Common myeloid progenitor, CD34-positive (primary cell): ENCODE measurements at regions not wholly inside any gene's neighbourhood (a gene's known extent, or its start where the extent isn't known, plus 50 kb on each side); places are given as distances from the start of the nearest gene placed in this dataset.

Source experiments
- CTCF ChIA-PET: fragments of 350-600 bp; sonication (Branson Sonifier 250); formaldehyde crosslinking; loops from one replicate; lab custom pipeline; 2021; ENCODE audit warnings: antibody characterized with exemption; lab: Charles Lee
- POLR2A ChIA-PET: fragments of 350-600 bp; sonication (Branson Sonifier 250); formaldehyde crosslinking; loops from one replicate; lab custom pipeline; 2021; ENCODE audit warnings: antibody characterized with exemption; lab: Charles Lee
- DNase-seq, 3 donors: peaks; one replicate each; pipeline versions ENCODE4 v3.0.0 to v3.0.0-alpha.2; 2013
- H3K27ac ChIP-seq, 2 experiments: 1 replicate in 1 of 2; 2 replicates in 1 of 2; pipeline ENCODE4 v1.7.0; 2013; ENCODE audit warnings: inconsistent platforms in 2 of 2, low read length in 2 of 2, mild to moderate bottlenecking in 2 of 2, low read depth in 1 of 2, moderate library complexity in 1 of 2; ENCODE audit not compliant: severe bottlenecking in 2 of 2, insufficient read depth in 1 of 2, poor library complexity in 1 of 2
- H3K27me3 ChIP-seq, 5 experiments: replicated peaks in 2 of 5; 1 replicate in 3 of 5; 2 replicates in 2 of 5; pipeline versions ENCODE4 v1.6.1 to v1.7.0; 2013; ENCODE audit warnings: low read length in 4 of 5, mild to moderate bottlenecking in 2 of 5, moderate library complexity in 2 of 5, inconsistent platforms in 1 of 5; ENCODE audit not compliant: insufficient read depth in 5 of 5, control insufficient read depth in 4 of 5
- H3K36me3 ChIP-seq, 4 experiments: 1 replicate in 2 of 4; 2 replicates in 2 of 4; pipeline versions ENCODE4 v1.6.1 to v1.7.0; 2013; ENCODE audit warnings: low read length in 3 of 4, control low read depth in 1 of 4, mild to moderate bottlenecking in 1 of 4; ENCODE audit not compliant: control insufficient read depth in 4 of 4, insufficient read depth in 4 of 4
- H3K4me1 ChIP-seq, 4 experiments: 1 replicate in 3 of 4; 2 replicates in 1 of 4; pipeline versions ENCODE4 v1.6.1 to v1.7.1; 2013; ENCODE audit warnings: low read length in 3 of 4, mild to moderate bottlenecking in 3 of 4, control low read depth in 1 of 4, inconsistent platforms in 1 of 4, moderate library complexity in 1 of 4; ENCODE audit not compliant: control insufficient read depth in 4 of 4, insufficient read depth in 4 of 4; ENCODE audit errors: control extremely low read depth in 1 of 4
- H3K4me3 ChIP-seq, 7 experiments: 1 replicate in 4 of 7; 2 replicates in 3 of 7; pipeline versions ENCODE4 v1.5.1 to v1.7.0; 2013; ENCODE audit warnings: mild to moderate bottlenecking in 7 of 7, low read length in 6 of 7, moderate library complexity in 6 of 7, inconsistent platforms in 2 of 7, low read depth in 2 of 7, control low read depth in 1 of 7; ENCODE audit not compliant: insufficient read depth in 4 of 7, control insufficient read depth in 1 of 7; ENCODE audit errors: extremely low read depth in 1 of 7
- H3K9me3 ChIP-seq, 5 experiments: 1 replicate in 4 of 5; 2 replicates in 1 of 5; pipeline versions ENCODE4 v1.6.1 to v1.7.1; 2013; ENCODE audit warnings: low read length in 4 of 5, mild to moderate bottlenecking in 2 of 5, inconsistent platforms in 1 of 5, low read depth in 1 of 5, moderate library complexity in 1 of 5; ENCODE audit not compliant: control insufficient read depth in 4 of 5, insufficient read depth in 2 of 5; ENCODE audit errors: control extremely low read depth in 1 of 5
- WGBS: methylation state at CpG from one replicate; pipeline ENCODE4 v1.1.5; 2013; ENCODE audit not compliant: insufficient coverage; 5-methylcytosine and 5-hydroxymethylcytosine counted together

DNA sequence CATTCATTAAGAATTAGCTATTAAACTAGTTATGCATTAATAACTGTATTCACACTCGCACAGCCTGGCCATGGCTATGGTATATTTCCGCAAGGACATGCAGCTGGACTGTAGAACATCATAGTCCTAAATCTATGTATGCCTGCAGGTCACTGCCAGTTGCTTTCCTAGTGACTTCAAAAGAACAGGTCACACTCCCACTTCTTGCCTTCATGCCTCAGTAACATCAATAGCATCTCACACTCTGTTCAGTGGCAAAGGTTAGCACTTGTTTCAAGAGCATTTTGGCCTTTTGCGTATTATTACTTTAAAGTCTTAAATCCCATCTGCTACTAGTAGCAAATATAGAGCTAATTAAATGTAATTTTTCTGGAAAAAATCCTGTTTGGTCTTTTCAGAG, 131.4 kb upstream of the DCC start:
- H3K36me3 ChIP-seq, result no peaks in the 10 kb centered on the region
- H3K9me3 ChIP-seq, result no peaks in the 10 kb centered on the region
- no peaks in the 10 kb centered on the region for H3K27me3 ChIP-seq
- ChIA-PET CTCF (interaction anchor here (1.2 kb wide), 1 partner anchor 10 kb away, joined by 3 read pairs; no protein-coding TSS in a partner anchor), POLR2A (no interaction called here)
- H3K4me3 ChIP-seq, result no peak overlapping the region
- no peaks in the 10 kb centered on the region for H3K4me1 ChIP-seq
- no peak overlapping the region for H3K27ac ChIP-seq
- 100% methylated on average over 1 of the region's 3 CpGs for WGBS
- DNase-seq, result no peak

DNA sequence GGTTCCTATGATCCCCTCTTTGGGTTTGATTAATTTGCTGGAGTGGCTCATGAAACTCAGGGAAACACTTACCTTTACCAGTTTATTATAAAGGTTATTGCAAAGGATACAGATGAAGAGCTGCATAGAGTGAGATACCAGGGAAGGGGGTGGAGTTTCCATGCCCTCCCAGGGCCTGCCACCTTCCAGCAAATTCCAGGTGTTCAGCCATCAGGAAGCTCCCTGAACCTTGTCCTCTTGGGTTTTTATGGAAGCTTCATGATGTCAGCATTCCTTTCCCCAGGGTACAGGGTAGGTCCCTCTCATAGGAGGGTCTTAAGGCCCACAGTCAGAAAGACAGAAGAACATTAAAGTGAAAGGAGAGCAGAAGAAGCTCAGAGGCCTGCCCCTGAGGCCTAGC, 123.9 kb upstream of the DCC start:
- CTCF ChIA-PET, result no interaction called here
- no peak for DNase-seq

DNA sequence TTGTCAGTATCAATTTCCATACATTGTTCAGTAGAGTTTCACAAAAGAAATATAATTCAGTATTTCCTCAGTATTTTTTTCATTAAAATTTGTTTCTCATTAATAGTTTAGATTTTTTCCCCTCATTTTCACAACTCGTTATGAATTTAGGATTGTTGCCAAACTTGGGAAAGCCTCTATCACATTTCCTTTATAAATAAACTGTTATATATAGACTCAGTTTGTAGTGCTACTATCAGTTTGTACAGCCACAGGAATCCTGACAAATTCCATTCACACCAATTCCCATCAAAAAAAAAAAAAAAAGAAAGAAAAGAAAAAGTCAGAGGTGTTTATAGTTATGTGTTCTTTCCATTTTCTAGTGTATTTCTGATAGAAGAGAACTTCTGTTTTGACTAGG, 123.3 kb upstream of the DCC start:
- WGBS, result no CpG with 5 or more reads among the region's 1 CpG

More for the DNA sequence above, 123.9 kb upstream of the DCC start:
- H3K4me3 ChIP-seq, result no peak overlapping the region
- no peaks in the 10 kb centered on the region for H3K4me1 ChIP-seq
- H3K9me3 ChIP-seq, result no peaks in the 10 kb centered on the region
- H3K27me3 ChIP-seq, result no peaks in the 10 kb centered on the region
- H3K36me3 ChIP-seq, result no peaks in the 10 kb centered on the region
- POLR2A ChIA-PET, result no interaction called here
- H3K27ac ChIP-seq, result no peak overlapping the region

DNA sequence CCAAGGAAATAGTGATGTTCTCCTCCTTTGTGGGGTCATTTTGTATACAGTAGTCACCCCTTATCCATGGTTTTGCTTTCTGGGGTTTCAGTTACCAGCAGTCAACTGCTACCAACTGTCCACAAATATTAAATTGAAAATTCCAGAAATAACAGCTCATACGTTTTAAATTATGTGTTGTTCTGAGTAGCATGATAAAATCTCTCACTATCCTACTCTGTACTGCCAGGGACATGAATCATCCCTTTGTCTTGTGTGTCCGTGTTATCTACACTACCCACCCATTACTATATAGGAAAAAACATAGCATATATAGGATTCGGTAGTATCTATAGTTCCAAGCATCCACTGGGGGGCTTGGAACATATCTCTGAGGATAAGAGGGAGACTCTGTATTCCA, 120.9 kb upstream of the DCC start:
- Histone ChIP-seq H3K4me3 (no peak overlapping the region), H3K4me1 (no peaks in the 10 kb centered on the region), H3K27ac (no peak overlapping the region), H3K27me3 (no peaks in the 10 kb centered on the region), H3K9me3 (no peaks in the 10 kb centered on the region), H3K36me3 (no peaks in the 10 kb centered on the region)
- no CpG with 5 or more reads among the region's 3 CpGs for WGBS
- ChIA-PET CTCF (interaction anchor here (1.3 kb wide), 1 partner anchor 11 kb away, joined by 3 read pairs; no protein-coding TSS in a partner anchor), POLR2A (no interaction called here)
- no peak for DNase-seq

More for the DNA sequence above, 123.3 kb upstream of the DCC start:
- Histone ChIP-seq H3K4me1 (no peaks in the 10 kb centered on the region), H3K36me3 (no peaks in the 10 kb centered on the region), H3K27me3 (no peaks in the 10 kb centered on the region), H3K27ac (no peak overlapping the region), H3K9me3 (no peaks in the 10 kb centered on the region), H3K4me3 (no peak overlapping the region)
- ChIA-PET CTCF (no interaction called here), POLR2A (no interaction called here)
- DNase-seq, result no peak

DNA sequence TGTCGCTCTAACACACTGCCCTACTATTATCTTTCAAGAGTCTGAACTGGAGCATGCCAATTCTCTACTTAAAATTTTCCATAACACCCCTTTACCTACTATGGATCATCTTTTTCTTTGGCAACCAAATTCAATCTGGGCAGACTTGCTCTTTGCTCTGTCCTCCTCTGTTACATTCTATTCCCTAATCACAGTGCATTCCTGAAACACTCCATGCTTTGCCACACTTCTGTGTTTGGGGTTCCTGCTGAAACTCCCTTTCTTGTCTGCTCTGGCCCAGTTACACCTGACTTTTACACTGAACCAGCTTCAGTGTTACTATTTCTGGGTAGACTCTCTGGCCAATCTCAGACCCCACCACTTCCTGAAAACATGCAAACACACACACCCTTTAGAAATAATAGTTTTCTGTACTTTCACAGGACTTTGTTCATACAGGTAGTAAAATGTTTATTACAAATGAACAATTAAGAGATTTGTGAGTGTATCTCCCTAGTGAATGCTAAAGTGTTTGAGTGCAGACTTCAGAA, 119.9 kb upstream of the DCC start:
- DNase-seq, result no peak
- Histone ChIP-seq H3K4me3 (no peak overlapping the region), H3K36me3 (no peaks in the 10 kb centered on the region), H3K27me3 (no peaks in the 10 kb centered on the region), H3K27ac (no peak overlapping the region), H3K4me1 (no peaks in the 10 kb centered on the region), H3K9me3 (no peaks in the 10 kb centered on the region)
- ChIA-PET CTCF (no interaction called here), POLR2A (no interaction called here)
- WGBS, result 100% methylated on average over 1 of the region's 1 CpG

DNA sequence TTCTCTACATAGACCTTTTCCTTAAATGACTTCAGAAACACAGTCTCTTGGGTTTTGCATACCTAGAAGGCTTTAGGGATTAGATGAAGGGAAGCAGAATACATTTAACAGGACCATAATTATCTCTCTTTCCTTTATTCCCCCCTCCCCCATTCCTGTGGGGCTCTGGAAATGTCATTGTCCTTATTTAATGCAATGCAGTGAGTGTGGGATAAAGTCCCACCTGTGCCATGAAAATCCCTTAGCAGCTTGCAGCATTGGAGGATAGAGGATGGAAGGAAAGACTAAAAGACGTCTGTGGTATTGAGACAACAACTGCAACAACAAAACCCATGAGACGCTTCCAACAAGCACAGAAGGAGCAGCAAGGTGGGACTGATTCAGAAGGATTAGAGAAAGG, 117.8 kb upstream of the DCC start:
- Histone ChIP-seq H3K27ac (no peak overlapping the region), H3K9me3 (no peaks in the 10 kb centered on the region), H3K4me1 (no peaks in the 10 kb centered on the region), H3K27me3 (no peaks in the 10 kb centered on the region), H3K4me3 (no peak overlapping the region), H3K36me3 (no peaks in the 10 kb centered on the region)
- DNase-seq, result no peak
- POLR2A ChIA-PET, result no interaction called here
- no CpG with 5 or more reads among the region's 2 CpGs for WGBS
- CTCF ChIA-PET, result no interaction called here

DNA sequence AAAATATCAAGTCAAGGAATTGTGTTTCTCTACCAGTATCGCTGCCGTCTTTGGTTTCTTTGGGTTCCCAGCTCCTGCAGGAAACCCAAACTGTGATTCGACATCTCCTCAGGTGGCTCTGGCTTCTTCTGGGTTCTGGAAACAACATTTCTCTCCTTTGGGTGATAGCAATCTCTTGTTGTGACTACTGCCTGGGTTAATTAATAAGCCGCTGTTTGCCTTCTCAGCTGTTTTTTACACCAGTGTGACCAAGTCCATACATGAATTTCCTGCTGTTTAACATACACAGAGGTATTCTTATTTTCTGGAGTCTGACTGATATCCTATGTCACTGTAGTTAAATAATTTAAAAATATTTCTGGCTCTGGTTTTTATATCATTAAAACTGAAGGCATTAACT, 112.5 kb upstream of the DCC start:
- ChIA-PET POLR2A (no interaction called here), CTCF (no interaction called here)
- H3K4me3 ChIP-seq, result no peak overlapping the region
- no peaks in the 10 kb centered on the region for H3K4me1 ChIP-seq
- no peaks in the 10 kb centered on the region for H3K9me3 ChIP-seq
- no peak overlapping the region for H3K27ac ChIP-seq
- H3K27me3 ChIP-seq, result no peaks in the 10 kb centered on the region
- H3K36me3 ChIP-seq, result no peaks in the 10 kb centered on the region
- 76% methylated on average over 3 of the region's 4 CpGs for WGBS
- DNase-seq, result no peak
